ENCODE measurements at regions not wholly inside any gene's neighbourhood (a gene's known extent, or its start where the extent isn't known, plus 50 kb on each side); places are given as distances from the start of the nearest gene placed in this dataset.
A peak's percentile ranks its signal among the peaks of the same experiment; 100 is the strongest.

GRCh38 chr13:29903996-29904395, 53.6 kb upstream of the UBL3 start:
- H3K36me3 ChIP-seq = no peaks in the 10 kb centered on the region
- H3K4me1 ChIP-seq (ENCODE audit: low read depth) = no peaks in the 10 kb centered on the region
- no peaks in the 10 kb centered on the region for H3K9me3 ChIP-seq (ENCODE audit: low read depth)
- no peak overlapping the region for H3K27ac ChIP-seq
- no peak for TF ChIP-seq CTCF (IDR thresholded peaks at IDR 0.05; ENCODE audit: low read depth, low read length)
- no peaks in the 10 kb centered on the region for H3K27me3 ChIP-seq
- no peak for DNase-seq (ENCODE audit: low read depth in 1 of 2, low spot score in 1 of 2)
- no peak overlapping the region for H3K4me3 ChIP-seq

GRCh38 chr13:29903543-29903942, 53.1 kb upstream of the UBL3 start:
- no peak for DNase-seq (ENCODE audit: low read depth in 1 of 2, low spot score in 1 of 2)
- TF ChIP-seq CTCF (IDR thresholded peaks at IDR 0.05; ENCODE audit: low read depth, low read length) = no peak
- no peaks in the 10 kb centered on the region for H3K9me3 ChIP-seq (ENCODE audit: low read depth)
- no peaks in the 10 kb centered on the region for H3K27me3 ChIP-seq
- no peak overlapping the region for H3K27ac ChIP-seq
- no peaks in the 10 kb centered on the region for H3K36me3 ChIP-seq
- H3K4me3 ChIP-seq = no peak overlapping the region
- no peaks in the 10 kb centered on the region for H3K4me1 ChIP-seq (ENCODE audit: low read depth)

GRCh38 chr13:29902632-29903305, 52.4 kb upstream of the UBL3 start:
- Histone ChIP-seq H3K4me1 (ENCODE audit: low read depth) (peaks cover 2% of the 10 kb centered on the region), H3K27me3 (no peaks in the 10 kb centered on the region), H3K27ac (no peak overlapping the region), H3K4me3 (no peak overlapping the region), H3K9me3 (ENCODE audit: low read depth) (no peaks in the 10 kb centered on the region), H3K36me3 (no peaks in the 10 kb centered on the region)
- no peak for TF ChIP-seq CTCF (IDR thresholded peaks at IDR 0.05; ENCODE audit: low read depth, low read length)
- peak in 1 of 2 donors; percentile 19 for DNase-seq (ENCODE audit: low read depth in 1 of 2, low spot score in 1 of 2)

GRCh38 chr13:29901710-29902631, 51.6 kb upstream of the UBL3 start:
- Histone ChIP-seq H3K4me3 (no peak overlapping the region), H3K27me3 (no peaks in the 10 kb centered on the region), H3K36me3 (no peaks in the 10 kb centered on the region), H3K27ac (no peak overlapping the region), H3K9me3 (ENCODE audit: low read depth) (no peaks in the 10 kb centered on the region), H3K4me1 (ENCODE audit: low read depth) (peaks cover 9% of the 10 kb centered on the region)
- TF ChIP-seq CTCF (IDR thresholded peaks at IDR 0.05; ENCODE audit: low read depth, low read length) = no peak
- DNase-seq (ENCODE audit: low read depth in 1 of 2, low spot score in 1 of 2) = peak in 1 of 2 donors; percentile 98

Data from cardiac muscle cell (in vitro differentiated cells and primary cell).